ENCODE measurements at regions not wholly inside any gene's neighbourhood (a gene's known extent, or its start where the extent isn't known, plus 50 kb on each side); places are given as distances from the start of the nearest gene placed in this dataset.

DNA sequence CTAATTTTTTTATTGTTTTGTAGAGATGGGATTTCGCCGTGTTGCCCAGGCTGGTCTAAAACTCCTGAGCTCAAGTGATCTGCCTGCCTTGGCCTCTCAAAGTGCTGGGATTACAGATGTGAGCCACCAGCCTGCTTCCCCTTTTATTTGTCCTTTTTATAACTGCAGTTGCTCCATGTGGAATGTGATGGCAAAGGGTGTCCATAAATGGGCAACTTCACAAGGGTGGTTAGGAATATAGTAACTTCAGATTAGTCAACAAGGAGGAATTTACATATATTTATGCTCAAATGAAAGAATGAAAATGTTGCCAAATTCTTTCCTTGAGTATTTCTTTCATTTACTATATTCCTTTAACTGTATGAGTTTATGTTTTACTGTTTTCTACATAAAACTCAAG lies 182.9 kb downstream of the BACH1 start:
- TF ChIP-seq EZH2 (IDR thresholded peaks at IDR 0.05; ENCODE audit: insufficient read depth, poor library complexity, severe bottlenecking) = no peak
- no peak for TF ChIP-seq EZH2phosphoT487 (IDR thresholded peaks at IDR 0.05; ENCODE audit: insufficient read depth, low read depth)

Data from GM23248 (cell line).